Keratinocyte (primary cell): ENCODE measurements at regions not wholly inside any gene's neighbourhood (a gene's known extent, or its start where the extent isn't known, plus 50 kb on each side); places are given as distances from the start of the nearest gene placed in this dataset.

Source experiments
- EZH2 ChIP-seq: IDR thresholded peaks from one replicate; pipeline ENCODE4 v1.6.1; 2012; ENCODE audit warnings: inconsistent platforms, mild to moderate bottlenecking, low read length, moderate library complexity
- TF ChIP-seq, protein P1 (sequence below), 3 experiments: IDR thresholded peaks in 1 of 3; conservative IDR thresholded peaks in 1 of 3; optimal IDR thresholded peaks in 1 of 3; 2 replicates in 2 of 3; 3 replicates in 1 of 3; pipeline versions ENCODE3 to v1.5.1; 2011; ENCODE audit warnings: low read length in 3 of 3, mild to moderate bottlenecking in 3 of 3, moderate library complexity in 2 of 3, control low read depth in 1 of 3, inconsistent platforms in 1 of 3; ENCODE audit not compliant: insufficient read depth in 2 of 3; ENCODE audit errors: extremely low read depth in 1 of 3

DNA sequence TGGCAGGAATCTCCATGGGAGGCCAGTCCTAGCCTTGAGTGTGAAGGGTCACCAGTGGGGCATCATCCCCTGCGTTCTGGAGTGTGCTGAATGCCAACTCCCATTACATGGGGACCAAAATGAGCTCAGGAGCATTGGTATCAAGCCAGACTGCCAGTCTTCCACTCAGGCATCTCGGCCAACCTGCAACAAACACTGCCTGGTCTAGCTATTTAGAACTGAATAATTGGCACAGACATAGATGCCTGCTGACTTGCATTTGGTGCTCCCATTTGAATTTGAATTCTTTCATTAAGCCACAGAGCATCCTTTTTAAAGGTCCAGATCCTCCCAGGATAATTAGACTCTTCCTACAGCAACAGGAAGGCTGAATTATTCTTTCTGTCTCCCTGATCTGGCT is 116.6 kb upstream of the ABCA1 start:
- TF ChIP-seq EZH2 = no peak
- TF ChIP-seq, protein P1, sequence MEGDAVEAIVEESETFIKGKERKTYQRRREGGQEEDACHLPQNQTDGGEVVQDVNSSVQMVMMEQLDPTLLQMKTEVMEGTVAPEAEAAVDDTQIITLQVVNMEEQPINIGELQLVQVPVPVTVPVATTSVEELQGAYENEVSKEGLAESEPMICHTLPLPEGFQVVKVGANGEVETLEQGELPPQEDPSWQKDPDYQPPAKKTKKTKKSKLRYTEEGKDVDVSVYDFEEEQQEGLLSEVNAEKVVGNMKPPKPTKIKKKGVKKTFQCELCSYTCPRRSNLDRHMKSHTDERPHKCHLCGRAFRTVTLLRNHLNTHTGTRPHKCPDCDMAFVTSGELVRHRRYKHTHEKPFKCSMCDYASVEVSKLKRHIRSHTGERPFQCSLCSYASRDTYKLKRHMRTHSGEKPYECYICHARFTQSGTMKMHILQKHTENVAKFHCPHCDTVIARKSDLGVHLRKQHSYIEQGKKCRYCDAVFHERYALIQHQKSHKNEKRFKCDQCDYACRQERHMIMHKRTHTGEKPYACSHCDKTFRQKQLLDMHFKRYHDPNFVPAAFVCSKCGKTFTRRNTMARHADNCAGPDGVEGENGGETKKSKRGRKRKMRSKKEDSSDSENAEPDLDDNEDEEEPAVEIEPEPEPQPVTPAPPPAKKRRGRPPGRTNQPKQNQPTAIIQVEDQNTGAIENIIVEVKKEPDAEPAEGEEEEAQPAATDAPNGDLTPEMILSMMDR (optimal IDR thresholded peaks at IDR 0.05 in 1 of 3, IDR thresholded peaks at IDR 0.05 in 1 of 3, conservative IDR thresholded peaks at IDR 0.05 in 1 of 3; ENCODE audit: extremely low read depth in 1 of 3, insufficient read depth in 2 of 3, low read length in 3 of 3) = no peak
